Activated naive CD8-positive, alpha-beta T cell (primary cell): ENCODE measurements at regions not wholly inside any gene's neighbourhood (a gene's known extent, or its start where the extent isn't known, plus 50 kb on each side); places are given as distances from the start of the nearest gene placed in this dataset.

Experiments
- H3K27ac Mint-ChIP-seq: one replicate; pipeline ENCODE4 v1.8.0; 2021; ENCODE audit warnings: mixed read lengths
- H3K27me3 Mint-ChIP-seq: one replicate; pipeline ENCODE4 v1.8.0; 2021; ENCODE audit warnings: mixed read lengths
- H3K36me3 Mint-ChIP-seq: one replicate; pipeline ENCODE4 v1.8.0; 2021; ENCODE audit warnings: mixed read lengths
- H3K4me1 Mint-ChIP-seq: one replicate; pipeline ENCODE4 v1.8.0; 2021; ENCODE audit warnings: low read depth, mixed read lengths
- H3K4me3 Mint-ChIP-seq: one replicate; pipeline ENCODE4 v1.8.0; 2021; ENCODE audit warnings: mild to moderate bottlenecking, mixed read lengths
- H3K9me3 Mint-ChIP-seq: one replicate; pipeline ENCODE4 v1.8.0; 2021; ENCODE audit warnings: low read depth, mixed read lengths

DNA sequence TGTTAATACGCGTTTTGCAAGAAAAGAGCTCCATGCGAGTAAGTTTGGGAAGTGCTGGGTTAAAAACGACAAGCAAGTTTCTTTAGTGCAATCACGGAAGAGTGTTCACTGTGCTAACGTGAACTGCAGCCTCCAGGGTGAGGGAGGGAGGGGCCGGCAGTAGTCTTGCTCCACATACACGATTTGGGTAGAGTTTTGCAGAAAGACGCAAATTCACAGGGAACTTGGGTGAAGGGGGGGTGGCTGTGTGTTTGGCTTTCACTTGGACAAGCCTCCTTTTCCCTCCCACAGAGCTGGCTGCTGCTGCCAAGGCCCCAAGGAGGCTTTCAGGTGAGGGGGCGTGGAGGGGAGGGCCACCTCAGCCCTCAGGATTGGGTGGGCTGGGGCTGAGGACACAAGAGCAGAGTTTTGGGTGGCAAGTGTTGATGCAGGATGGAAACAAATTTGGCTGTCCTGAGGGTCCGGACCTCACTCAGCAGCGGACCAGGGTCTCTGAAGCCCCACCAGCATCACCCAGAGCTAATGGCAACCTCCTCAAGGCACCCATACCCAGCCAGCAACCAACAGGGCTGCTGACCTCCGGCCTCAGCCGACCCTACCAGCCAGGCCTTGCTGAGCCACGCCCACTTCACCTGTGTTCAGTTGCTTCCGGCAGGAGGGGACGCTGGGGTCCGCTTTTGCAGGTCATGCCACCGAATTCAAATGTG, 204.5 kb downstream of the ERMARD start:
- H3K36me3 Mint-ChIP-seq, result no peaks in the 10 kb centered on the region
- H3K4me3 Mint-ChIP-seq, result no peak overlapping the region
- no peak overlapping the region for H3K27ac Mint-ChIP-seq
- peaks cover 16% of the 10 kb centered on the region for H3K4me1 Mint-ChIP-seq
- H3K9me3 Mint-ChIP-seq, result no peaks in the 10 kb centered on the region
- H3K27me3 Mint-ChIP-seq, result no peaks in the 10 kb centered on the region

DNA sequence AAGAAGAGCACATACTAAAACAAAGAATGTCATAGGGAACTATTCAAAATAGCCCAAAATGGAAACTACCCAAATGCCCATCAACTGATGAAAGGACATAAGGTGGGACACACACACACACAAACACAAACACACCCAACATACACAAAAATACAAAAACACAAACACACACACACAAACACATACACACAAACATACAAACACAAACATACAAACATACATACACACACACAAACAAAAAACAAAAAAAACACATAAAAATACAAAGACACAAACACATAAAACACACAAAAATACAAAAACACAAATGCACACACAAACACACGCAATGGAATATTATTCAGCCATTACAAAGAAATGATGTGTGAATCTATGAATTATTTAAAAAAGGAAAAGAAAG, 203.6 kb downstream of the ERMARD start:
- Mint-ChIP-seq H3K27ac (no peak overlapping the region), H3K27me3 (no peaks in the 10 kb centered on the region), H3K36me3 (no peaks in the 10 kb centered on the region), H3K9me3 (no peaks in the 10 kb centered on the region), H3K4me3 (no peak overlapping the region), H3K4me1 (peaks cover 16% of the 10 kb centered on the region)

DNA sequence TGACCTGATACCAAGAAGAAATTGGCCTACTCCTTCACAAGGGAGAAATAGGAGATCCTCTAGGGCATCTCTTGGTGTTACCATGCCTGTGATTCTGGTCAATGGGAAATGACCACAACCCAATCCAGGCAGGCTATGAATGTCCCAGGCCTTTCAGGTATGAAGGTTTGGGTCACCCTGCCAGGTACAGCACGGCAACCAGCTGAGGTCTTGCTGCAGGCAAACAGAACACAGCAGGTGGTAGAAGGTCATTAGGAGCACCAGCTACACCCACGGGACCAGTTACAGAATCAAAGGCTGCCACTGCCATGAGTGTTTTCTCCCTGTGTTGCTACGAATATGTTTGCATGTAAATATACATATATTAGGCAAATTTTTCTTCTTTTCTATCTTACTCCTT, 202.3 kb downstream of the ERMARD start:
- Mint-ChIP-seq H3K36me3 (no peaks in the 10 kb centered on the region), H3K4me3 (no peak overlapping the region), H3K4me1 (peaks cover 5% of the 10 kb centered on the region), H3K27ac (no peak overlapping the region), H3K27me3 (no peaks in the 10 kb centered on the region), H3K9me3 (no peaks in the 10 kb centered on the region)

- no peaks in the 10 kb centered on the region for H3K9me3 Mint-ChIP-seq
- no peaks in the 10 kb centered on the region for H3K4me1 Mint-ChIP-seq
- H3K36me3 Mint-ChIP-seq, result no peaks in the 10 kb centered on the region
- H3K4me3 Mint-ChIP-seq, result no peak overlapping the region
- H3K27ac Mint-ChIP-seq, result no peak overlapping the region
- H3K27me3 Mint-ChIP-seq, result no peaks in the 10 kb centered on the region
These were observed 199.1 kb downstream of the ERMARD start for GRCh38 chr6:169950558-169950957.

- Mint-ChIP-seq H3K4me3 (no peak overlapping the region), H3K27ac (no peak overlapping the region), H3K9me3 (no peaks in the 10 kb centered on the region), H3K36me3 (no peaks in the 10 kb centered on the region), H3K4me1 (no peaks in the 10 kb centered on the region), H3K27me3 (no peaks in the 10 kb centered on the region)
These were observed 198.2 kb downstream of the ERMARD start for GRCh38 chr6:169949511-169950097.

DNA sequence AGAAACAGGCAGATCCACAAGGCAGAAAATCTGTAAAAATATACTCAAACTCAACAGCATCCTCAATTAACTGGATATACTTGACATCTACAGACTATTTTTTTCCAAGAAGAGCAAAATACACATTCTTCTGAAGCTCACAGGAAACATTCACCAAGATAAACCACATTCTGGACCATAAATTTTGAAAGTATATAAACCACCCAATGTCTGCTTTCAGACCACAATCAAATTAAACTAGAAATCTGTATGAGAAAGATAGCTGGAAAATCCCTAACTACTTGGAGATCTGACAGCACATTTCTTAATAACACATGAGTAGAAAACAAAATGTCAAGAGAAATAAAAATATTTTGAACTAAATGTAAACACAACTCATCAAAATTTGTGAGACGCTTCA, 195.5 kb downstream of the ERMARD start:
- Mint-ChIP-seq H3K36me3 (peaks cover 5% of the 10 kb centered on the region), H3K4me1 (no peaks in the 10 kb centered on the region), H3K9me3 (peaks cover 8% of the 10 kb centered on the region), H3K27ac (no peak overlapping the region), H3K4me3 (no peak overlapping the region), H3K27me3 (no peaks in the 10 kb centered on the region)

GRCh38 chr6:169945117-169945516, 193.7 kb downstream of the ERMARD start:
- H3K36me3 Mint-ChIP-seq, result peaks cover 5% of the 10 kb centered on the region
- H3K4me3 Mint-ChIP-seq, result no peak overlapping the region
- H3K9me3 Mint-ChIP-seq, result peaks cover 8% of the 10 kb centered on the region
- no peaks in the 10 kb centered on the region for H3K27me3 Mint-ChIP-seq
- H3K27ac Mint-ChIP-seq, result no peak overlapping the region
- no peaks in the 10 kb centered on the region for H3K4me1 Mint-ChIP-seq

DNA sequence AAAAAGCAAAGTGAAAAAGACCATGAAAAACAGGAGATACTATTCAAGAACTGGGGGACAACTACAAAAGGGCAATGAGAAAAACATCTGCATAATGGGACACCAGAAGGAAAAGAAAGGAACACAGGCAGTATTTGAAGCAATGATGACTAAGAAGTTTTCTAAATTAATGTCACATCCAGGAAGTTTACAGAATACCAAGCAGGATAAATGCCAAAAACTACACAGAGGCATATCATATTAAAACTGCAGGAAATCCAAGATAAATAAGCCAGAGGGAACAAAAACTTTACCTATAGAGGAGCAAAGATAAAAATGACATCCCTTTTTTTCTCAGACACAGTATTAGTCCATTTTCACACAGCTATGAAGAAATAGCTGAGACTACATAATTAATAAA, 193.0 kb downstream of the ERMARD start:
- Mint-ChIP-seq H3K4me3 (no peak overlapping the region), H3K9me3 (peaks cover 8% of the 10 kb centered on the region), H3K36me3 (peaks cover 5% of the 10 kb centered on the region), H3K27me3 (no peaks in the 10 kb centered on the region), H3K4me1 (no peaks in the 10 kb centered on the region), H3K27ac (no peak overlapping the region)

DNA sequence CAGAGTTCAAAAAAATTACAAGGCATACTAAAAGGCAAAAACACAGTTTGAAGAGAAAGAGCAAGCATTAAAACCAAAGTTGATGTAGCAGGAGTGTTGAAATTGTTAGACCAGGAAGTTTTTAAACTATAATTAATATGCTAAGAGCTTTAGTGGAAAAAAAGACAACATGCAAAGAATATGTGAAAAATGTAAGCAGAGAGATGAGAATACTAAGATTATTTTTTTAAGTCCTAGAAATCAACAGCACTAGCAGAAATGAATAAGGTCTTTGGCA, 192.6 kb downstream of the ERMARD start:
- H3K27ac Mint-ChIP-seq, result no peak overlapping the region
- peaks cover 2% of the 10 kb centered on the region for H3K27me3 Mint-ChIP-seq
- peaks cover 8% of the 10 kb centered on the region for H3K9me3 Mint-ChIP-seq
- H3K4me3 Mint-ChIP-seq, result no peak overlapping the region
- no peaks in the 10 kb centered on the region for H3K4me1 Mint-ChIP-seq
- H3K36me3 Mint-ChIP-seq, result peaks cover 5% of the 10 kb centered on the region

DNA sequence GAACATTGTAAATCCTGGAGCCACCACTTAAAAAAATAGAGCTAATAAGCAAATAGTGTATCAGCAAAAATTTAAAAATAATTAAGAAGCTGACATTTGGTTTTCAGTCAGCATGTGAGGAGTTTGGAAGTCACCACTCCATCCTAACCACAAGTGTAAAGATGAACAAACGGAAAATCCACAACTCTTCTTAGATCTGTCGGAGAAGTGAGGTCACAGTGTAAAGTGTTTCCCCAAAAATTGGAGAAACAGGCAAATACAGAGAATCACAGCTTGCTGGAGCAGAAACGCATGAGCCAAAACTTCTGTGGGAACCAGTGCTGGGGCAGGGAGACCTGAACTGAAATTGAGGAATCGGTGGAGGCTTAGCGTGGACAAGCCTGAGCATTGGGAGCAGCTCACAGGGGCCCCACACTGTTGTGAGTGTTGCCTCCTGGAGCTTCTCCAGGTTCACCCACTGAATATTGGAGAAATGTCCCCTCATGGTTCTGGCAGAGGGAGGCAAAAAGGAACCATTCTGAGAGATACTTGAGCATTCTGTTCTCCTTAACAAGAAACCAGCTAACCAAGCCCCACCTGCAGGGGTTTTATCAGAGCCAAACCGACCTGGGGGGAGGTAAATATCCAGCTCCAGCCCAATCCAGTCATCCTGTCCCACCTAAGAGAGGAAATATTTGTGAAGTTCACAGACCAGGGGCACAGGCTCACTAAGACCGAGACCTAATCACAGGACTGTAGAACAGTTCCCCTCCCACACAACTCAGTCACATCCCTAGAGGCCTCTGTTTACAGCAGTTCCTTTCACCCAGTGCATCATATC, 192.0 kb downstream of the ERMARD start:
- Mint-ChIP-seq H3K4me3 (no peak overlapping the region), H3K27ac (no peak overlapping the region), H3K27me3 (peaks cover 2% of the 10 kb centered on the region), H3K9me3 (peaks cover 8% of the 10 kb centered on the region), H3K36me3 (peaks cover 5% of the 10 kb centered on the region), H3K4me1 (no peaks in the 10 kb centered on the region)

DNA sequence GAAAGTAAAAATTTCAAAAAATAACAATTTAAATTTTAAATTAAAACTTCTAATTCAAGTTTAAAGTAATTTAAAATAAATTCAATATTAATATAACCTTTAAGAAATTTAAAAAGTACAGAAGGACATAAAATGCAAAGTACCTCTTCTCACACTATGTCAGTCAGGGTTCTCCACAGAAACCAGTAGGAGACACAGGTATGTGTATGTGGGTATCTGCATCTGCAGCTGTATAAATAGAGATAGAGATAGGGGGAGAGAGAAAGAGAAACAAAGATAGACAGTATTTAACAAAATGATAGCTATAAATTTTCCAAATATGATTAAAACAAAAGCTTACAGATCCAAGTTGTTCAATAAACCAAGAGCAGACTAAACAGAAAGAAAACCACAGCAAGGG, 190.8 kb downstream of the ERMARD start:
- Mint-ChIP-seq H3K36me3 (peaks cover 5% of the 10 kb centered on the region), H3K4me3 (no peak overlapping the region), H3K9me3 (peaks cover 8% of the 10 kb centered on the region), H3K4me1 (no peaks in the 10 kb centered on the region), H3K27me3 (peaks cover 2% of the 10 kb centered on the region), H3K27ac (no peak overlapping the region)

DNA sequence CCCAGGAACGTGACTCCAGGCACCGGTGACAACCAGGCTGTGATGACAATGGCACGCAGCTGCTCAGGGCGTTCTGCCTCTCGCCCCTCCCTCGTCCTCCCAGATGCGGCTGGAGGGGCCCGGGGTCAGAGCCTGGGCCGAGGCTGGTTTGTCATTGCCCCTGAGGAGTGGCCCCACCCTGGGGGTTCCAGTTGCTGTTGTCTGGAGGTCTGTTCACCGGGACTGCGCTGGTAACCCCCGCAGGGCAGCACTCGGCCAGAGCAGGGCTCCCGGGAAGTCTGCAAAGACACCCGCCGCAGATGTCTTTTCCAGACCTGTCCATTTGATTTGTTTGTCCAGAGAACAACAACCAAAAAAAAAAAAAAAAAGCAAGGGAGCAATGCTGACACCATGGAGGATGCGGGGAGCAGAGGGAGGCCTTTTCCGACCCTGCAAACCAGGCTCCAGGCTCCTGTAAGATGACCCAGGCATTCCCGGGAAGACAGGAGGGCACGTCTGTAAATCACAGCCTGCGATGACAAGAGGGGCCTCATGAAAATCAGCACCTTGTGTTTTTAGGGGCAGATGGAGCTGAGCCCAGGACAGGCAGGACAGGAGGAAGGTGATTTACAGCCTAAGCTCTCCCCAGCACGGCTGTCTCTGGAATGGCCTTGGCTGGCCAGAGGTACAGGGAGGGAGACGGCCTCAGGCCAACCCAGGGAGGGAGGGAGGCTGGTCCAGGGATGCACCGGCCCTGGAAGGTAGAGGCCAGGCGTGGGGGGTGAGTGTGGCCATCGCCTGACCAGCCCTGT, 189.3 kb downstream of the ERMARD start:
- H3K4me3 Mint-ChIP-seq, result no peak overlapping the region
- H3K27ac Mint-ChIP-seq, result no peak overlapping the region
- no peaks in the 10 kb centered on the region for H3K4me1 Mint-ChIP-seq
- peaks cover 3% of the 10 kb centered on the region for H3K27me3 Mint-ChIP-seq
- peaks cover 5% of the 10 kb centered on the region for H3K36me3 Mint-ChIP-seq
- peaks cover 8% of the 10 kb centered on the region for H3K9me3 Mint-ChIP-seq

GRCh38 chr6:169939554-169940164, 188.2 kb downstream of the ERMARD start:
- no peaks in the 10 kb centered on the region for H3K4me1 Mint-ChIP-seq
- H3K36me3 Mint-ChIP-seq, result peaks cover 5% of the 10 kb centered on the region
- no peak overlapping the region for H3K27ac Mint-ChIP-seq
- H3K27me3 Mint-ChIP-seq, result peaks cover 4% of the 10 kb centered on the region
- H3K9me3 Mint-ChIP-seq, result peaks cover 8% of the 10 kb centered on the region
- no peak overlapping the region for H3K4me3 Mint-ChIP-seq

DNA sequence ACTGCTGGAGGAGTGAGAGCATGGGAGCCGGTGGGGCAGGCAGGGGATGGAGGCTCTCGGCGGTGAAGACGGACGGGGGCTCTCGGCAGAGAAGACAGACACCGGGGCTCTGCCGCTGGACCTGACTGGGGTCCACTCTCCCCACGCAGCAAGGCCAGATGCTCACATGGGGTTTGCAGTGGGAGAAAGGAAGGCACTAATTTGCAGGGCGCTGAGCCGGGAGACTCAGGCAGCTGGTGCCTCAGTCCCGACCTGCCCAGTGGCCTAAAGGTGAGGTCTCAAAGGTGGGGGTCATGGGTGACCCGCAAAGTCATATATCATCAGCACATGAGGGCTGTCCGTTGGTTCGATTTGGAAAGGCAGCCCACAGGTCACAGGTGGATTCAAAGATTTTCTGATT, 187.3 kb downstream of the ERMARD start:
- H3K36me3 Mint-ChIP-seq, result peaks cover 3% of the 10 kb centered on the region
- peaks cover 4% of the 10 kb centered on the region for H3K27me3 Mint-ChIP-seq
- no peaks in the 10 kb centered on the region for H3K4me1 Mint-ChIP-seq
- no peak overlapping the region for H3K4me3 Mint-ChIP-seq
- H3K27ac Mint-ChIP-seq, result no peak overlapping the region
- peaks cover under 1% of the 10 kb centered on the region for H3K9me3 Mint-ChIP-seq
